KOPT-K1 (cell line): ENCODE measurements at regions not wholly inside any gene's neighbourhood (a gene's known extent, or its start where the extent isn't known, plus 50 kb on each side); places are given as distances from the start of the nearest gene placed in this dataset.

Source experiments
- H3K27ac ChIP-seq: fragments of 200-600 bp; sonication (generic); 2 replicates; pipeline ENCODE4 v1.5.1; 2016; ENCODE audit warnings: antibody characterized with exemption, mild to moderate bottlenecking, low read depth, low read length; ENCODE audit not compliant: poor library complexity, severe bottlenecking
- H3K36me3 ChIP-seq: fragments of 200-600 bp; sonication (generic); 2 replicates; pipeline ENCODE4 v1.5.1; 2017; ENCODE audit warnings: antibody characterized with exemption, mild to moderate bottlenecking, low read length, moderate library complexity; ENCODE audit not compliant: insufficient read depth
- H3K9me3 ChIP-seq: fragments of 200-600 bp; sonication (generic); 2 replicates; pipeline ENCODE4 v1.5.1; 2017; ENCODE audit warnings: antibody characterized with exemption, low read length, mild to moderate bottlenecking; ENCODE audit not compliant: insufficient read depth, poor library complexity, severe bottlenecking

GRCh38 chr3:177930771-177931170 lies 605.5 kb upstream of the KCNMB2 start:
- no peaks in the 10 kb centered on the region for H3K9me3 ChIP-seq
- H3K36me3 ChIP-seq = no peaks in the 10 kb centered on the region
- no peak overlapping the region for H3K27ac ChIP-seq

- H3K27ac ChIP-seq = no peak overlapping the region
Measured at GRCh38 chr3:177931346-177931745, 604.9 kb upstream of the KCNMB2 start.

GRCh38 chr3:177932346-177932745 lies 603.9 kb upstream of the KCNMB2 start:
- H3K27ac ChIP-seq = no peak overlapping the region
- H3K9me3 ChIP-seq = no peaks in the 10 kb centered on the region
- H3K36me3 ChIP-seq = no peaks in the 10 kb centered on the region

More at GRCh38 chr3:177931346-177931745, 604.9 kb upstream of the KCNMB2 start:
- H3K36me3 ChIP-seq = no peaks in the 10 kb centered on the region
- H3K9me3 ChIP-seq = no peaks in the 10 kb centered on the region

GRCh38 chr3:177932750-177933660 lies 603.2 kb upstream of the KCNMB2 start:
- no peak overlapping the region for H3K27ac ChIP-seq
- H3K36me3 ChIP-seq = no peaks in the 10 kb centered on the region
- H3K9me3 ChIP-seq = no peaks in the 10 kb centered on the region

- Histone ChIP-seq H3K36me3 (no peaks in the 10 kb centered on the region), H3K9me3 (no peaks in the 10 kb centered on the region), H3K27ac (no peak overlapping the region)
Measured at GRCh38 chr3:177934001-177934891, 602.0 kb upstream of the KCNMB2 start.

GRCh38 chr3:177935047-177935446 lies 601.2 kb upstream of the KCNMB2 start:
- no peaks in the 10 kb centered on the region for H3K9me3 ChIP-seq
- no peak overlapping the region for H3K27ac ChIP-seq

GRCh38 chr3:177936721-177937120 lies 599.5 kb upstream of the KCNMB2 start:
- Histone ChIP-seq H3K27ac (no peak overlapping the region), H3K9me3 (no peaks in the 10 kb centered on the region), H3K36me3 (no peaks in the 10 kb centered on the region)

More at GRCh38 chr3:177935047-177935446, 601.2 kb upstream of the KCNMB2 start:
- H3K36me3 ChIP-seq = no peaks in the 10 kb centered on the region

GRCh38 chr3:177942911-177943310 lies 593.3 kb upstream of the KCNMB2 start:
- H3K9me3 ChIP-seq = no peaks in the 10 kb centered on the region
- H3K27ac ChIP-seq = no peak overlapping the region
- H3K36me3 ChIP-seq = no peaks in the 10 kb centered on the region

GRCh38 chr3:177944228-177944661 lies 592.0 kb upstream of the KCNMB2 start:
- Histone ChIP-seq H3K36me3 (no peaks in the 10 kb centered on the region), H3K9me3 (no peaks in the 10 kb centered on the region), H3K27ac (no peak overlapping the region)

GRCh38 chr3:177946048-177946447 lies 590.2 kb upstream of the KCNMB2 start:
- no peaks in the 10 kb centered on the region for H3K36me3 ChIP-seq
- H3K9me3 ChIP-seq = no peaks in the 10 kb centered on the region
- no peak overlapping the region for H3K27ac ChIP-seq

GRCh38 chr3:177946497-177946896 lies 589.7 kb upstream of the KCNMB2 start:
- H3K9me3 ChIP-seq = no peaks in the 10 kb centered on the region
- H3K27ac ChIP-seq = no peak overlapping the region
- no peaks in the 10 kb centered on the region for H3K36me3 ChIP-seq

GRCh38 chr3:177946936-177947335 lies 589.3 kb upstream of the KCNMB2 start:
- H3K27ac ChIP-seq = no peak overlapping the region
- H3K36me3 ChIP-seq = no peaks in the 10 kb centered on the region
- no peaks in the 10 kb centered on the region for H3K9me3 ChIP-seq

GRCh38 chr3:177947901-177948300 lies 588.3 kb upstream of the KCNMB2 start:
- H3K36me3 ChIP-seq = no peaks in the 10 kb centered on the region
- H3K9me3 ChIP-seq = no peaks in the 10 kb centered on the region
- no peak overlapping the region for H3K27ac ChIP-seq

GRCh38 chr3:177948716-177949425 lies 587.4 kb upstream of the KCNMB2 start:
- Histone ChIP-seq H3K9me3 (no peaks in the 10 kb centered on the region), H3K27ac (no peak overlapping the region), H3K36me3 (no peaks in the 10 kb centered on the region)

GRCh38 chr3:177959188-177959587 lies 577.0 kb upstream of the KCNMB2 start:
- H3K27ac ChIP-seq = no peak overlapping the region
- no peaks in the 10 kb centered on the region for H3K36me3 ChIP-seq
- H3K9me3 ChIP-seq = no peaks in the 10 kb centered on the region
